ENCODE measurements at regions not wholly inside any gene's neighbourhood (a gene's known extent, or its start where the extent isn't known, plus 50 kb on each side); places are given as distances from the start of the nearest gene placed in this dataset.
A peak's percentile ranks its signal among the peaks of the same experiment; 100 is the strongest.

DNA sequence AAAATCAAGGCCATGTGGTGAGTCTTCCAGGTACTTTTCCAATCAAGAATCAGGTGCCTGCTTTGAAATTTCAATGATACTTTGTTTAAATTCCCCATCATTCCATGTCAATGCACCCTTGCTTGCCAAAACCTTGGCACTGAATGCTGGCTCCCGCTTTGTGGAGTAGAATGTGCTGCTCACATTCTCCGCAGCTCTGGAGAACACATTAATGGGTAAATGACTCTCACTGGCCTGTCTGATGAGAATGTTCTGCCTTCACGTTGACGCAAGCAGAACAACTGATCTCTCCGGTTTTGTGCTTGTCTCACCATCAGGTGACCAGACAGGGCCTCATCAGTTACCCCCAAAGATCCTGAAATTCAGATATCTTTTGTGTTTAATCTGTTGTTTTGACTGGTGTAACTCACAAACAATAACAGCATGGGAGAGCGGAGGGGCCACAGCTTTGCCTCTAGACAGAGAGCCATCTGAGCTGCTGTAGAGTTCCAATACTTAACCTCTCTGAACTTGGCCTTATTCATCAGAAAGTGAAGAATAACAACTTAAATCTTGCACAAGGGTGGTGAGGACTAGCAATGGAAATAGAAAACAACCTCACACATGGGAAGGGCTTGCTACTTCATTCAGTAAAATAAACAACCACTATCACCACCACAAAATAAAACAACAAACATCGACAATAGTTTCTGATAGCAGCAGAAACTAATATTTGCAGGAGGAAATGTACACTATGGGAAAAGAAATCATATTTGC is 276.9 kb upstream of the IGFBP3 start:
- Histone ChIP-seq H3K27ac (ENCODE audit: low read depth, low read length) (no peak overlapping the region), H3K14ac (ENCODE audit: insufficient read length) (no peak overlapping the region), H2BK20ac (ENCODE audit: low read length) (no peak overlapping the region), H2BK5ac (ENCODE audit: low read depth, low read length) (no peak overlapping the region), H3K36me3 (ENCODE audit: control insufficient read depth in 2 of 4, insufficient read depth in 4 of 4, low read length in 3 of 4) (no peaks in the 10 kb centered on the region), H3K23me2 (ENCODE audit: low read depth, low read length) (no peaks in the 10 kb centered on the region), H3K9me3 (ENCODE audit: insufficient read depth in 2 of 2, low read depth in 1 of 2, low read length in 1 of 2) (no peaks in the 10 kb centered on the region), H2BK12ac (ENCODE audit: low read depth, low read length) (no peak overlapping the region), H3K23ac (ENCODE audit: insufficient read length) (no peak overlapping the region), H3K18ac (ENCODE audit: extremely low read depth, low read length) (no peak overlapping the region), H2BK120ac (replicated peaks; ENCODE audit: low read depth, low read length) (no peak overlapping the region), H3K79me1 (ENCODE audit: low read depth, low read length) (no peaks in the 10 kb centered on the region), H2AK5ac (ENCODE audit: low read depth, low read length) (no peak overlapping the region), H3K79me2 (ENCODE audit: control insufficient read depth in 1 of 2, insufficient read depth in 2 of 2, low read length in 2 of 2) (no peaks in the 10 kb centered on the region), H3K27me3 (replicated peaks in 1 of 4; ENCODE audit: control insufficient read depth in 3 of 4, extremely low read depth in 1 of 4, insufficient read depth in 3 of 4, low read length in 3 of 4) (no peaks in the 10 kb centered on the region), H3K4ac (replicated peaks; ENCODE audit: insufficient read length, low read depth, low read length) (no peak overlapping the region), H3K9ac (replicated peaks in 1 of 4; ENCODE audit: extremely low read depth in 1 of 4, low read depth in 3 of 4, low read length in 3 of 4) (no peak overlapping the region), H3K4me3 (ENCODE audit: extremely low read depth in 1 of 4, insufficient read depth in 2 of 4, low read depth in 3 of 4, low read length in 4 of 4) (no peak overlapping the region), H3K56ac (replicated peaks; ENCODE audit: insufficient read length, low read depth, low read length) (no peak overlapping the region), H4K8ac (ENCODE audit: extremely low read depth, insufficient read depth, low read length) (no peak overlapping the region), H3K4me2 (ENCODE audit: insufficient read depth in 1 of 2, low read depth in 2 of 2, low read length in 2 of 2) (no peak overlapping the region), H4K91ac (replicated peaks; ENCODE audit: insufficient read length, low read length) (no peak overlapping the region), H2AFZ (ENCODE audit: low read length) (peak overlapping the region; percentile 81), H4K5ac (ENCODE audit: insufficient read length, low read depth, low read length) (no peak overlapping the region), H3K4me1 (replicated peaks in 1 of 4; ENCODE audit: control insufficient read depth in 3 of 4, insufficient read depth in 4 of 4, low read length in 3 of 4) (no peaks in the 10 kb centered on the region), H4K20me1 (replicated peaks in 1 of 2; ENCODE audit: control insufficient read depth in 1 of 2, insufficient read depth in 2 of 2, low read length in 2 of 2) (no peaks in the 10 kb centered on the region), H2BK15ac (ENCODE audit: low read length) (no peak overlapping the region)
- CTCF ChIA-PET (ENCODE audit: partially characterized antibody): interaction anchor here (1.0 to 1.5 kb wide), 3 partner anchors 7 to 275 kb away, joined by 3 to 4 read pairs (median 3); no protein-coding TSS in a partner anchor
- WGBS, 2 experiments (ENCODE audit: extremely low coverage in 1 of 2, insufficient coverage in 1 of 2, insufficient read length in 1 of 2, insufficient replicate concordance in 2 of 2, low coverage in 1 of 2, low lambda C conversion rate in 2 of 2, missing lambda C conversion rate in 1 of 2): 92% methylated on average over 7 of the region's 7 CpGs; no CpG with 5 or more reads in 1 of the 2 experiments
- POLR2A ChIA-PET (ENCODE audit: partially characterized antibody): no interaction called here
- FAIRE-seq: no peak
- no peak for DNase-seq (ENCODE audit: low read depth in 1 of 2, low spot score in 2 of 2)
- TF ChIP-seq BACH1 (IDR thresholded peaks at IDR 0.05; ENCODE audit: low read length) (no peak), CTBP2 (IDR thresholded peaks at IDR 0.05; ENCODE audit: borderline replicate concordance, insufficient read depth, insufficient read length, low read length) (no peak), HDAC6 (IDR thresholded peaks at IDR 0.05; ENCODE audit: low read depth, low read length) (no peak), POLR2A (IDR thresholded peaks at IDR 0.05; ENCODE audit: control extremely low read depth in 1 of 2, low read depth in 2 of 2, low read length in 2 of 2) (no peak), NRF1 (IDR thresholded peaks at IDR 0.05; ENCODE audit: low read depth, low read length) (no peak), BCL11A (IDR thresholded peaks at IDR 0.05; ENCODE audit: low read depth in 2 of 2, low read length in 2 of 2) (no peak), EZH2 (IDR thresholded peaks at IDR 0.05; ENCODE audit: low read depth, low read length, severe bottlenecking) (no peak), POLR2AphosphoS5 (IDR thresholded peaks at IDR 0.05; ENCODE audit: low read depth, low read length) (no peak), SIN3A (conservative IDR thresholded peaks at IDR 0.05 in 1 of 2, IDR thresholded peaks at IDR 0.05 in 1 of 2; ENCODE audit: low read depth in 1 of 2, low read length in 2 of 2) (no peak), CREB1 (IDR thresholded peaks at IDR 0.05) (no peak), JUN (IDR thresholded peaks at IDR 0.05; ENCODE audit: low read depth, low read length) (no peak), TAF1 (IDR thresholded peaks at IDR 0.05; ENCODE audit: low read depth, low read length) (no peak)
- TF ChIP-seq, protein P1, sequence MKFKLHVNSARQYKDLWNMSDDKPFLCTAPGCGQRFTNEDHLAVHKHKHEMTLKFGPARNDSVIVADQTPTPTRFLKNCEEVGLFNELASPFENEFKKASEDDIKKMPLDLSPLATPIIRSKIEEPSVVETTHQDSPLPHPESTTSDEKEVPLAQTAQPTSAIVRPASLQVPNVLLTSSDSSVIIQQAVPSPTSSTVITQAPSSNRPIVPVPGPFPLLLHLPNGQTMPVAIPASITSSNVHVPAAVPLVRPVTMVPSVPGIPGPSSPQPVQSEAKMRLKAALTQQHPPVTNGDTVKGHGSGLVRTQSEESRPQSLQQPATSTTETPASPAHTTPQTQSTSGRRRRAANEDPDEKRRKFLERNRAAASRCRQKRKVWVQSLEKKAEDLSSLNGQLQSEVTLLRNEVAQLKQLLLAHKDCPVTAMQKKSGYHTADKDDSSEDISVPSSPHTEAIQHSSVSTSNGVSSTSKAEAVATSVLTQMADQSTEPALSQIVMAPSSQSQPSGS (IDR thresholded peaks at IDR 0.05; ENCODE audit: low read length): no peak

Measured in H1 (cell line).